Gastrocnemius medialis (tissue), 4 donors: ENCODE measurements at regions not wholly inside any gene's neighbourhood (a gene's known extent, or its start where the extent isn't known, plus 50 kb on each side); places are given as distances from the start of the nearest gene placed in this dataset.

Experiments used
- ATAC-seq, 2 donors: fragments of 150-250 bp; one replicate each; pipeline ENCODE4 v1.9.1; 2016
- DNase-seq, 2 donors: peaks; one replicate each; pipeline ENCODE4 v3.0.0-alpha.2; 2019
- H3K27ac ChIP-seq, 4 donors: fragments of 200-600 bp; sonication (generic); 1 replicate in 1 of 4; 2 replicates in 3 of 4; pipeline ENCODE4 v1.5.1; 2016 to 2018; ENCODE audit warnings: mild to moderate bottlenecking in 2 of 4, moderate library complexity in 1 of 4
- H3K27me3 ChIP-seq, 3 donors: fragments of 200-600 bp; sonication (generic) in 2 of 3; 1 replicate in 1 of 3; 2 replicates in 2 of 3; pipeline versions ENCODE4 v1.5.1 to v1.6.0; 2016 to 2019; ENCODE audit warnings: mild to moderate bottlenecking in 1 of 3, moderate library complexity in 1 of 3
- H3K36me3 ChIP-seq, 2 donors: fragments of 200-600 bp; sonication (generic) in 1 of 2; one replicate each; pipeline ENCODE4 v1.5.1; 2017 to 2018
- H3K4me1 ChIP-seq, 2 donors: fragments of 200-600 bp; sonication (generic) in 1 of 2; one replicate each; pipeline ENCODE4 v1.5.1; 2016 to 2017; ENCODE audit warnings: mild to moderate bottlenecking in 2 of 2
- H3K4me3 ChIP-seq, 4 donors: fragments of 200-600 bp; sonication (generic) in 3 of 4; 1 replicate in 1 of 4; 2 replicates in 3 of 4; pipeline ENCODE4 v1.5.1; 2016 to 2019; ENCODE audit warnings: mild to moderate bottlenecking in 2 of 4
- H3K9me3 ChIP-seq, 3 donors: fragments of 200-600 bp; sonication (generic) in 2 of 3; 1 replicate in 1 of 3; 2 replicates in 2 of 3; pipeline ENCODE4 v1.5.1; 2016 to 2019
- CTCF ChIP-seq, 5 experiments: fragments of 450-650 bp in 3 of 5; fragments of 200-600 bp in 2 of 5; sonication (generic) in 2 of 5; IDR thresholded peaks in 4 of 5; conservative IDR thresholded peaks in 1 of 5; 1 replicate in 4 of 5; 2 replicates in 1 of 5; pipeline ENCODE4 v1.5.1; 2016 to 2019; ENCODE audit warnings: antibody characterized with exemption in 5 of 5, mild to moderate bottlenecking in 3 of 5, moderate library complexity in 3 of 5
- POLR2A ChIP-seq, 2 donors: fragments of 450-650 bp; IDR thresholded peaks; one replicate each; pipeline ENCODE4 v1.6.1; 2017; ENCODE audit warnings: antibody characterized with exemption in 2 of 2, mild to moderate bottlenecking in 2 of 2, moderate library complexity in 2 of 2
- in situ Hi-C, 4 donors: fragments of 200-750 bp; cut with MboI; loops; one replicate each; pipeline versions ENCODE4 v1.15.0 to v1.8.0; 2017; ENCODE audit warnings: low sequenced_read_pairs in 4 of 4
- intact Hi-C: fragments of 100-400 bp; cut with DNase I; formaldehyde crosslinking; loops from one replicate; pipeline ENCODE4 v1.15.1; 2023; ENCODE audit warnings: low total_unique reads

DNA sequence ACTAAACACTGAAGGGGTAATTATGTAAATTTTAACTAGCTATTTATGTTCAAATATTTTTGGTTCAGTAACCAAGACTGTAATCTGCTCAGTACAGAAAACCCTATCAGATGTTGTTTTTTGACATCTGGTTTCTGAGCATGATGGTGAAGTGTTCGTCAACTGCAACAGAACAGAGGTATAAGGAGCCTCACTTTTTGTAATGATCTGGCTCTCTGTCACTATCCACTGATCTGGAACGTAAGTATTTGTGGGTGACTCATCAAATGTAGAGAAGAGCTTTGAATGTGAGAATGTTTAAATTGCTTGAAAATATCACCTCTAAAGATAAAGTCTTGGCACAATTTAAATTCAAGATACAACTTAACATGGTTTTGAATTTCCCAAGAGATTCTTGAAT, 213.6 kb upstream of the FAM98A start:
- H3K4me3 ChIP-seq: no peak overlapping the region
- H3K27me3 ChIP-seq: no peaks in the 10 kb centered on the region
- H3K9me3 ChIP-seq: no peaks in the 10 kb centered on the region
- no peaks in the 10 kb centered on the region for H3K4me1 ChIP-seq
- TF ChIP-seq POLR2A (IDR thresholded peaks at IDR 0.05): no peak
- TF ChIP-seq CTCF (IDR thresholded peaks at IDR 0.05 in 4 of 5, conservative IDR thresholded peaks at IDR 0.05 in 1 of 5): no peak
- in situ Hi-C loops (no loop called here), intact Hi-C loops (no loop called here)
- no peak overlapping the region for H3K27ac ChIP-seq
- H3K36me3 ChIP-seq: no peaks in the 10 kb centered on the region
- DNase-seq: no peak
- no peak for ATAC-seq

DNA sequence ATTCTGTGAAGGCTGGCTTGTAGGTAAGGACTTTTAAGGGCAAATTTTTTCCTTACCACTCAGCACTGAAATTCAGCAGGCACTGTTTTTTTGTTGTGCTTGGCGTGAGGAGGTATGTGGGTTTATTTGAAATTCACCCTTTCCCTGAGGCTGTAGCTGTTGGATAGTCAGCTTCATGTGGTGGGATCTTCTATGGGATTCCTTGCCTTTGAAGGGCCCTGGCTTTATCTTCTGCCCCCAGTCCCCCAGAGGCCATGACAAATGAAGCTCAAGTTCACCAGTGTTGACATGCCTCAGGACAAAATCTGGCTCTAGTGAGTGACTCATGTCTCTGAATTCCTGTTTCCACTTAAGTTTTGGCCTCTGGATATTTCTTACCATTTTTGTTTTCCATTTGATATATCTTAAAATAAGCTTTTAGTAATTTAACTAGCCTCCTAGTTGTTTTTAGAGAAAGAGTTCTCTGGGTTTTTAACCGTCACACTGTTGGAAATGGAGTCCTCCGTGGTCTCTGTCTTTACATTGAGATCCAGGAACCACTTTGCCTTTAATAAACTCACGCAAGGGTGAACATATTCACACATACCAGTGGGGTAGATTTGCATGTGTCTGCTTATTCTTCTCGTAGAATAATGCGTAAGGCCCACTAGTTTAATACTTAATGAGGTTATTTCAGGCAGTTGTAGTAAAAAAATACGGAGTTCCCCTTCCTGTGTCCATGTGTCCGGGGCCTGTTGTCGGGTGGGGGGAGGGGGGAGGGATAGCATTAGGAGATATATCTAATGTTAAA, 211.1 kb upstream of the FAM98A start:
- H3K27me3 ChIP-seq: no peaks in the 10 kb centered on the region
- TF ChIP-seq POLR2A (IDR thresholded peaks at IDR 0.05): no peak
- no peak for TF ChIP-seq CTCF (IDR thresholded peaks at IDR 0.05 in 4 of 5, conservative IDR thresholded peaks at IDR 0.05 in 1 of 5)
- ATAC-seq: no peak

DNA sequence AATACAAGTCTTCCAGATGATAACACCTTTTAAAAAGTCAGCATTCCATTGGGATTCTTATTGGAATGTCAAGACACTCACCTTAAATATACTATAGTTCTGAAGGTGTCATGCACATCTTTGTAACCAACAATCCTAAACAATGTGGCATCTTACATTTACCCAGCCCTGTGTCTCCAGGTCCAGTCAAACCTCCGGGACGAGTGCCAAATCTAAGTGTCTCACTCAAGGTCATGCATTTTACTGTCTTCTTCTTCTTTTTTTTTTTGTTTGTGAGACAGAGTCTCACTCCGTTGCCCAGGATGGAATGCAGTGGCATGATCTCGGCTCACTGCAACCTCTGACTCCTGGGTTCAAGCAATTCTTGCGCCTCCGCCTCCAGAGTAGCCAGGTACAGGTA, 206.9 kb upstream of the FAM98A start:
- no peak for ATAC-seq
- in situ Hi-C loops: no loop called here

More for the DNA sequence above, 211.1 kb upstream of the FAM98A start:
- Histone ChIP-seq H3K4me3 (no peak overlapping the region), H3K4me1 (no peaks in the 10 kb centered on the region), H3K9me3 (no peaks in the 10 kb centered on the region), H3K27ac (no peak overlapping the region), H3K36me3 (no peaks in the 10 kb centered on the region)
- intact Hi-C loops: no loop called here
- in situ Hi-C loops: no loop called here
- DNase-seq: no peak

GRCh38 chr2:33804155-33804554, 205.1 kb upstream of the FAM98A start:
- H3K27me3 ChIP-seq: no peaks in the 10 kb centered on the region
- no peak overlapping the region for H3K4me3 ChIP-seq
- no peak overlapping the region for H3K27ac ChIP-seq
- in situ Hi-C loops: no loop called here
- TF ChIP-seq CTCF (IDR thresholded peaks at IDR 0.05 in 4 of 5, conservative IDR thresholded peaks at IDR 0.05 in 1 of 5) (no peak), POLR2A (IDR thresholded peaks at IDR 0.05) (no peak)
- no peaks in the 10 kb centered on the region for H3K36me3 ChIP-seq
- no peaks in the 10 kb centered on the region for H3K9me3 ChIP-seq
- DNase-seq: no peak
- no peak for ATAC-seq
- intact Hi-C loops: no loop called here
- no peaks in the 10 kb centered on the region for H3K4me1 ChIP-seq

More for the DNA sequence above, 206.9 kb upstream of the FAM98A start:
- H3K36me3 ChIP-seq: no peaks in the 10 kb centered on the region
- no peaks in the 10 kb centered on the region for H3K27me3 ChIP-seq
- DNase-seq: no peak
- H3K27ac ChIP-seq: no peak overlapping the region
- H3K4me1 ChIP-seq: no peaks in the 10 kb centered on the region
- intact Hi-C loops: no loop called here
- no peak overlapping the region for H3K4me3 ChIP-seq
- H3K9me3 ChIP-seq: no peaks in the 10 kb centered on the region
- TF ChIP-seq CTCF (IDR thresholded peaks at IDR 0.05 in 4 of 5, conservative IDR thresholded peaks at IDR 0.05 in 1 of 5) (no peak), POLR2A (IDR thresholded peaks at IDR 0.05) (no peak)

GRCh38 chr2:33796511-33796910, 197.4 kb upstream of the FAM98A start:
- no peak overlapping the region for H3K4me3 ChIP-seq
- DNase-seq: no peak
- intact Hi-C loops: no loop called here
- H3K36me3 ChIP-seq: no peaks in the 10 kb centered on the region
- H3K27ac ChIP-seq: no peak overlapping the region
- TF ChIP-seq POLR2A (IDR thresholded peaks at IDR 0.05) (no peak), CTCF (IDR thresholded peaks at IDR 0.05 in 4 of 5, conservative IDR thresholded peaks at IDR 0.05 in 1 of 5) (no peak)
- no peaks in the 10 kb centered on the region for H3K27me3 ChIP-seq
- no peak for ATAC-seq
- H3K4me1 ChIP-seq: no peaks in the 10 kb centered on the region
- in situ Hi-C loops: no loop called here
- no peaks in the 10 kb centered on the region for H3K9me3 ChIP-seq
